CD4-positive, alpha-beta T cell treated with Interleukin-4 for 1 hour (primary cell): ENCODE measurements at regions not wholly inside any gene's neighbourhood (a gene's known extent, or its start where the extent isn't known, plus 50 kb on each side); places are given as distances from the start of the nearest gene placed in this dataset.

Experiments
- DNase-seq, 2 donors: peaks; one replicate each; pipeline ENCODE4 v3.0.0-alpha.2; 2020 to 2022

- DNase-seq: no peak
Measured at GRCh38 chr12:77388445-77389265, 323.3 kb upstream of the E2F7 start.

DNA sequence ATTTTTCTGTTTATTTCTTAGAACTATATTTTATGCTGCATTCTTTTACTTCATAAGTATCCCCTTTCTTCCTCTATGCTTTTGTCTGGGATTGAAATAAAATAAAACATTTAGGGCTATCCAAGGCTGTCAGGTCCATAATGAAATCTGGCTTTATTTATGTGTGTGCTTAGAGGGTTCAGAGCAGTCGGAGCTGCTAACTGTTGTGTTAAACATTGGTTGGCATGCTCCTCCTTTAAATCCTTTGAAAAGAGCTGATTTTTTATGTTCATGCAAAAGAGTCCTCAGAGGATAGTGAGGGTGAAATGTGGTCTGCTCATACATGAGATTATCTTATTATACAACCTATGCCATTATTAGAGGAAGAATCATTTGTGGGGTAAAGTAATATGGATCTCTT lies 322.3 kb upstream of the E2F7 start:
- DNase-seq: no peak

GRCh38 chr12:77387214-77387613 lies 321.8 kb upstream of the E2F7 start:
- DNase-seq: no peak

DNA sequence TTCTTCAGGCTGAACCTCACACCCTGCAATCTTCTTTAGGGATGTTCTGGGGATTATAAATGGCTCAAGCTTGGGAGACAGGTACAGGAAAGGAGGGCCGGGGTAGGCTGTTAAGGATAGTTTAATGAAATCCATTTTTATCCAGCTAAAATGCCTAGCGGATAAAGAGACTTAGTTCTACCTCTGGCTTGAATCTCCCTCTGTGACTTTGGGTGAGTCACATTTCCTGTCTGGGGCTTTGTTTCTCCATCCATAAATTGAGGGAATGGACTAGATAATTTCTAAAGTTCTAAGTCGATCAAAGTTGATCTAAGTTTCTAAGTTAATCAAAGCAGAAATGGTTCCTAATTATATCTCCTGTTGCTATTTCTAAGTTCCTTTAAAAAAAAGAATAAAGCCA lies 319.6 kb upstream of the E2F7 start:
- DNase-seq: no peak

DNA sequence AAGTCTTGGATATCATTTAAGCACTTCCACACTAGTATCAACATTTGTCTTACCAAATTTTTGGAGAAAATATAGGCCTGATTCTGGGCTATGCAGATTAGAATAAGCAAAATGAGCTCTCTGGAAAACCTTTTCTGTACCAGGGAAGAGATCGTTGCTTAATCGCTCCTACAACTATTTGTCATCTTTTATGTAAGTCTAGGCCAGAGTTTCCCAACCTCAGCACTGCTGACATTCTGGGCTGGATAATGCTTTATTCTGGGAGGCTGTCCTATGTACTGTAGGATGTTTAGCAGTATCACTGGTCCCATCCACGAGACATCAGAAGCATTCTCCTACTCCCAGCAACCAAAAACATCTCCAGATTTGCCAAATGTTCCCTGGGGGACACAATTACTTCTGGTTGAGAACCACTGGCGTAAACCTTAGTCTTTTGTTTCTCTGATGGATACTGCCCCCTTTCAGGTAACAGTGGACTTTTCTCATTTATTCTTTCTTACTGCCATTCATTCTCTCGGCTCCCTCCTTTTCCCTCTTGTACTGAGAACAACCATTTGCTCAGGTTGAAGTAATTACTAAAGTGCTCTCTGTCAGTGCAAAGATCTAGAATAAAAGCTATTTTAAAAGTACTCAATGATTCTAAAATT lies 316.9 kb upstream of the E2F7 start:
- DNase-seq: no peak

DNA sequence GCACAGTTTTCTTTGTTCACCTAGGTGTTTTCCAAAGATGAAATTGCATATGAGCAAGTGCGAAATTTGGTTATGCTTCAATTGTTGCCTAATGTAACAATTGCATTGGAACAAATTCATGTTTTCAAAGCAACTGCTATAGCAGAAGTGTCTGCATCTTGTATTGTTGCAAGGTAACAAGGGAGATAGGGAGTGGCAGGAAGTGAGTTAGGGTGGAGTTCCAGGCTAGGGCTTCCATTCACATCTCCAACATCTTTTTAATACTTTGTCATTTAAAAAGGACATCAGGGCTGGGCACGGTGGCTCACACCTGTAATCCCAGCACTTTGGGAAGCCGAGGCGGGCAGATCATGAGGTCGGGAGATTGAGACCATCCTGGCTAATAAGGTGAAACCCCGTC lies 312.3 kb upstream of the E2F7 start:
- DNase-seq: no peak

DNA sequence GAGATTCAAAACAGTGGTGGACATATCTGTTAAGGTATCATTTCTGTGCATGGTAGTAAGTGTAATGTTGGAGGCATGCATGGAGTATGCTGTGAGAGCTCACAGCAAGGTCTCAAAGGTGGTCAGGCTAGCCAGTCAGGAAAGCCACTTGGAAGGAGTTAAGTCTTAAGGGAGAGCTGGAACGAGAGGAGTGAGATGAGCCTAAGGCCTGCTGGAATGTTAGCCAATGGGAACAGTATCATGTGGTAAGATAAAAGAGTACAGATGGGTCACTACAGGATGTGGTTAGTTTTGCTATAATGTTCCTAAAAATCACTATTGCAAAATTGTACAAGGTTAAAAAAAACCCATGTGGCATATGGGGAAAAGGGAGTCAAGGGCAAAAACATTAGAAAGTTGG lies 311.7 kb upstream of the E2F7 start:
- DNase-seq: no peak

GRCh38 chr12:77374673-77375072 lies 309.3 kb upstream of the E2F7 start:
- no peak for DNase-seq

GRCh38 chr12:77372494-77372893 lies 307.1 kb upstream of the E2F7 start:
- no peak for DNase-seq

- no peak for DNase-seq
Measured at GRCh38 chr12:77372026-77372425, 306.7 kb upstream of the E2F7 start.

DNA sequence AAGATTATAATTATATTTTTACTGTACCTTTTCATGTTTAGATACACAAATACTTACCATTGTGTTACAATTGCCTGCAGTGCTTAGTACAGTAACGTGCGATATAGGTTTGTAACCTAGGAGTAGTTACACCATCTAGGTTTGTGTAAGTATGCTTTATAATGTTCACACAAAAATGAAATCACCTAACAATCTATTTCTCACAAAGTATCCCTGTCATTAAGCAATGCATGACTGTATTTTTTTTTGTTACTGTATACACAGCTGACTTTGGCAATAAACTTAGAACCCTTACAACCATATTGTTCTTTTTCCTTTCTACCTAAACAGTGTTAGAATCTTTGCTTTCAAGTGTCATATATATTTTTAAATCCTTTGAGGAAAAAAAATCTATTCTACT lies 303.0 kb upstream of the E2F7 start:
- no peak for DNase-seq

DNA sequence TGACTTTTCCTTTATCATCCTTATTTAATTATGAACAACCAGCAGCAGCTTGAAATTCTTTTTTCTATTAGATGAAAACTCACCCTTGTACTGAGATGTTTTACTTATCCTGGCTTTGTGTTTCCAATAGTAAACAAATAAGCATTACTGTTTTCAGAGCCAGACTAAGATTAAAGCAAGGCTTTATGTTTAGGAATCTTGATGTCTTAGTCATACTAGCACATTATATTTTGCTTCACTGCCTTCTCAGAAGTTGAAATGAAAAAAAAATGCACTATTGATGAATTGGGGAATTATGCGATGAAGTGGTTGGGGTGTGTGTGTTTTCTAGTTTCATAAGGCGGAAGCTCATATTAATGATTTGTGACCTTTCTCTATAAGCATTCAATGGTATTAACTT lies 301.2 kb upstream of the E2F7 start:
- no peak for DNase-seq

DNA sequence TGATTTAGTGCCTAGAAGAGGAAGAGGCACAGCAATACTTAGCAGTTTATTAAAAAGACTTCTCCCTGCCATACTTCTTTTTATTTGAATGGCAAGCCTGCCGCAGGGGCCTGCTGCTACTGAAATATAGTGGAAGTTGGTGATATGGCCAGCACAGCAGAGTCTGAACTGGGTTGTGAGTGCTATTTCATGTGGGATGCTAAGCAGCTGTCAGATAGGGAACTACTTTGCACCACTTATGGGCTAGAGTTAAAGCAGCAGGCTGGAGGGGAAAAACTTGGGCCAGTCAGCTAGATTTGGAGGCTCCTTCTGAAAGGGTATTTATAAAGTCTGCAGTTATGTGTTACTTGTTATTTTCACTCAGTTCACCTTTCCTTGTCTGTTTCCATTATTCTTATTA lies 299.0 kb upstream of the E2F7 start:
- no peak for DNase-seq

DNA sequence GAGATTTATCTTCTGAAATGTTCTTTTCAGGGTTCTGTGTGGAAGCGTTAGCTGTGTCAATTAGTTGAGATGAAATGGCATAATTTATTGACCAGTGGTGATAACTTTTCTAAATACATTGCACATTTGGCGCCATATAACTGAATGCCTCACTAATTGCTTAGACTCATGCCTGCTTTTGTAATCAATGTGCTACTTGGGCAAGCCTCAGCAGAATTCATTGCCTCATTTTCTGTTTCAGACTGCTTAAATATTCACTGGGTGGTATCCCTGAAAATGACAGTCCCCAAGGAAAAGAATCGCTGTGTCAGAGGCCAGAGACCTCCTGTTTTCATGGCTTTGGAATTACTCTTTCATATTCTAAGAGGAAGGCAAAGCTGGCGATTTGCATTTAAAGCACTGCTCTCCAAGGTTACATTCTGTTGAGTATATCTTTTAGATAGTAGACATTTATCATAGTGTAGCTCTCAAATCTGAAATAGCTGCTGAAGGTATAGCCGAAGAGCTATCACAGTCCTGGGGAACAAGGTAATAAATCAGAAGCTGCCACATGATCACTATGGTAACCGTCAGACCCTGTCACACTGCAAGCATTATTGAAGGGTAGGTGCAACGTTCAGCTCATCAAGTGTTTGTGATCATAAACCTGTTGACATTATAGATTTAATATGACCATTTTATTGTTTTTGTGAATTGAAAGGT lies 297.3 kb upstream of the E2F7 start:
- no peak for DNase-seq

DNA sequence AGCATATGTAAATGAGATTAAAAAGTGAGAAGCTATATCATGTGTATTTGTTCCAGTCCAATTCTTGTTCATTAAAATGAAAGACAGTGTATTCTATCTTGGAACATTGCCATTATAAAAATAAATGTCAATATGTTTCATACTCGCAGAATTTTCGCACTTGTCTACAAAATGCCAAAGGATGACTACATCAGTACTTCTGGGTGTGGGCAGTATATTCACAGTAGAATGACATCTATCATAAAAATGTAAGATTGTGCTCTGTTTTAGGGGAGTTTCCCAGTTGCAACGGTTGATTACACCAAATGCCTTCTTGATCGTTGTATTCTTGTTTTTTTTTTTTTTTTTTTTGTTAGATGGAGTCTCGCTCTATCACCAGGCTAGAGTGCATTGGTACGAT lies 292.3 kb upstream of the E2F7 start:
- no peak for DNase-seq

- DNase-seq: no peak
Measured at GRCh38 chr12:77354766-77355362, 289.5 kb upstream of the E2F7 start.

DNA sequence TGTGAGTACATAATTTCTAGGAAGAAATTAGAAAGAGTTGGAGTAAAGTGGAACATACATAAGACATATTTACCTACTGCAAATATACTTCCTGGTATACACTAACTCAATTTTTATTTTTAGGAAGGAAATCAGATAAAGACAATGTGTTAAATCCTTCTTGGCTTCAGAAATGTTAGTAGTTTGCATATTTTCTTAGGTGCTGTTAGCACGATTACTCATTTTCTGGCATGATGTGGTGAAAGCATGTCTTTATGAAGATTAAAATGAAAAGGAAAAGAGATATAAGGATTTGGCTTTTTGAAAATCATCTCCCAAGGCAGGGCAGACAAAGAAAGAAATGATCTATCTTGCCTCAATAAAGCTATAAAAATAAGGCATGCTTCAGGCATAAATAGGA lies 287.6 kb upstream of the E2F7 start:
- DNase-seq: no peak

GRCh38 chr12:77351860-77352259 lies 286.5 kb upstream of the E2F7 start:
- DNase-seq: no peak

DNA sequence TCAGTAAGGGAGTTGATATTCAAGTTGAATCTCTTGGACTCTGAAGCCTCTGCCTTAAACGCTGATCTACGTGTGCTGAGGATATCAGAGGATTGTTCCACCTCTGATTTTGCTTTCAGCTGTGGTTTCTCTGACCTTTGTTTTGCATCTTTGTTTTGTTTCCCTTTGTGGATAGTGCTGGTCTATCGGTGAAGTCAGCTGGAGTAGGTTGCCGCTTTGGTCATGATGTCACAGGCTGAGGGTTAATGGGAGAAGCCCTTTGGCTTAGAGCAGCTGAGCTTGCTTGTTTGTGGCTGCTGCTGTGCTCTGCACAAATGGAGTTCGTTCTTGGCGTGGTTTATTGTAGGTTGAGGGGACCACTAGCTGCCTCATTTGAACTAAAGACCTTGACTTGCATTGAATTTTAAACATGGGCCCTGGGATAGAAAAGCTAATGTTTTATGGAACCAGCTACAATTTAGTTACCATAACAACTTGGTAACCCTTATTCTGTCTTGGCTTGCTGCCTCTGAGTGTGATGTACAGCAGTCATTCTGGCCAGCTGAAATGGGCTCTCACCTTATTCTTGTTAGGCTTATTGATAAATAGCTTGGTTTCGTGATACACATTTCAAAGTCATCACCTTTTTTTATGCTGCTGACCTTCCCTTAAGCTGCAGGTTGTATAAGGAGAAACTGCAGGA lies 284.5 kb upstream of the E2F7 start:
- no peak for DNase-seq

DNA sequence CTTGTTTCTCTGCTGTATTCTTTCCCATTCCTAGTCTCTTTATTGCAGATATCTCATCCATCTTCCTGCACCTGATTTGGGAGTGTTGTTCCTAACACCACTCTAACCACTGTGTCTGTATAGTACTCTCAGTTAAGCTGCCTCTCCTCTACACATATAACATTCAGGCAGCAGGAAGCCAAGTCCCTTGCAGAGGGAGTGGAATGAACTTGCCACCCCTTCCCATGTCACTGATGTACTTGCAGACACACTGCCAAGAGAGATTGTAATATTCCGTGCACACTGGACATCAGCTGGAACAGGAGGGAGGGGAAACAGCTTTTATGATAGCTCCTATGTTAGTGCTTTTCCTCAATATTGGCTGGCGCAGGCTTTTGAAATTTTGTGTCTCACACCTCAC lies 281.6 kb upstream of the E2F7 start:
- DNase-seq: no peak

DNA sequence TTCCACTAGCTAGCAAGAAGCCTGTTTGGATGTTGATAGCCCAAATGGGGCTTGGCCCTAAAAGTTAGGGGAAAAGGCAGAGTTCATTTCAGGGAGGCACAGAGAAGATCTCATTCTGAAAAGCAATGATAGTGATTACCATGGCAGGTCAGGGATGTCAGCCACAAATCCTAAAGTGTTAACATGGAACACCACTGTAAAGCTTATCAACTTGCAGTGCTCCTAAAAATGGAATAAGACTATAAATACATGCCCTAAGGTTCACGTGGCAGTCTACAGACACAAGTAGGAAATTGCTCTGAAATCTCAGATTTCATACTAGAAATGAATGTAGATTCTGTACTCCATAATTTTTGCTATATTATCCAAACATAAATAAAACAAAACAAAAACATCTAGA lies 280.0 kb upstream of the E2F7 start:
- no peak for DNase-seq

GRCh38 chr12:77344651-77345050 lies 279.3 kb upstream of the E2F7 start:
- DNase-seq: no peak

DNA sequence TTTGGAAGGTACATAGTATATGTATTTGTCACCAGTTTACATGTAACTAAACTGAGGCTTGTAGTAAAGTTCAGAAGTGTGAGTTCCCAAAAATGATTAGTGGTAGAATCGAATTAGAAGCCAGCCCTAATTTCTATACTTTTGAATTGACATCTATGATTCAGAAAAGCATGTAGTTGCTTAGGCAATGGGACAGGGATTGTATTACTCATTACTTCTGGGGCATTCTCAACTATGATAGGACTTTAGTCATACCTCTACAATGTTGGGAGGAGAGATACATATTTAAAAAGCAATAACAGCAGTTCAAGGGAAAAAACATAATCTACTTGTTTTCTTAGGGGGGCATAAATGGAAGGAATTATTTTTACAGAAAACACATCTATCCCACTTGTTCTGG lies 277.9 kb upstream of the E2F7 start:
- no peak for DNase-seq
